HL-60 (cell line): ENCODE measurements at regions not wholly inside any gene's neighbourhood (a gene's known extent, or its start where the extent isn't known, plus 50 kb on each side); places are given as distances from the start of the nearest gene placed in this dataset.

ENCODE experiments used
- DNase-seq, 2 experiments: peaks; one replicate each; pipeline ENCODE4 v3.0.0-alpha.2; 2010 to 2020; ENCODE audit warnings: low read depth in 1 of 2, low spot score in 1 of 2
- H3K27ac ChIP-seq: fragments of 250-450 bp; sonication (Bioruptor Pico); replicated peaks from 2 replicates; pipeline ENCODE4 v1.5.1; 2020; ENCODE audit warnings: mild to moderate bottlenecking, moderate library complexity
- H3K27me3 ChIP-seq: fragments of 250-450 bp; sonication (Bioruptor Pico); 2 replicates; pipeline ENCODE4 v1.5.1; 2021; ENCODE audit warnings: mild to moderate bottlenecking, moderate library complexity; ENCODE audit not compliant: insufficient read depth, poor library complexity, severe bottlenecking
- H3K4me3 ChIP-seq: replicated peaks from 2 replicates; pipeline ENCODE4 v1.5.1; 2011; ENCODE audit warnings: mild to moderate bottlenecking, control low read depth, low read length; ENCODE audit not compliant: insufficient read depth
- GABPA ChIP-seq: IDR thresholded peaks from 2 replicates; pipeline ENCODE4 v1.6.1; 2012; ENCODE audit warnings: low read depth
- POLR2AphosphoS5 ChIP-seq: IDR thresholded peaks from 2 replicates; pipeline ENCODE4 v1.6.1; 2012; ENCODE audit warnings: low read depth
- SPI1 ChIP-seq: IDR thresholded peaks from 2 replicates; pipeline ENCODE4 v1.6.1; 2012; ENCODE audit warnings: low read depth, mild to moderate bottlenecking, borderline replicate concordance
- TF ChIP-seq, protein P1 (sequence below): IDR thresholded peaks from one replicate; pipeline ENCODE4 v1.5.1; 2011; ENCODE audit warnings: low read length, control low read depth, inconsistent platforms; ENCODE audit not compliant: insufficient read depth
- TF ChIP-seq, protein P2 (sequence below): IDR thresholded peaks from 2 replicates; pipeline ENCODE4 v1.6.1; 2012; ENCODE audit warnings: low read depth; ENCODE audit not compliant: insufficient replicate concordance

DNA sequence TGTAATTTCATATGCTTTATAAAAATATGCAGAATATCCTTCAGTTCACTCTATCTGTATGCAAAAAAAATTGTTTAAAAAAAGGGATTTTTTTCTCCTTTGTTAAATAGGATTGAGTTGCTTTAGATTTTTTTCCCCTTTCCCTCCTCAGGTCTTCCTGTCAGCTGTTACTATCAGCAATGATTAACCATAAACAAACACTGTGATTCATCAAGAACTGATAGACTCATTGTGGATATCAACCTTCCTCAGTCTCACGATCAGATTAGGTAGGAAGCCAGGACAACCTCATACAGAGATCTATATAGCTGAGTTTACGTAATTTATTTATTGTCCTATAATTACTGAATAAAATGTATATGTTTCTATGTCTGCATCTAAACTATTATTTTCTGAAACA lies 2136.2 kb upstream of the CELF4 start:
- DNase-seq, result no peak
- TF ChIP-seq, protein P1, sequence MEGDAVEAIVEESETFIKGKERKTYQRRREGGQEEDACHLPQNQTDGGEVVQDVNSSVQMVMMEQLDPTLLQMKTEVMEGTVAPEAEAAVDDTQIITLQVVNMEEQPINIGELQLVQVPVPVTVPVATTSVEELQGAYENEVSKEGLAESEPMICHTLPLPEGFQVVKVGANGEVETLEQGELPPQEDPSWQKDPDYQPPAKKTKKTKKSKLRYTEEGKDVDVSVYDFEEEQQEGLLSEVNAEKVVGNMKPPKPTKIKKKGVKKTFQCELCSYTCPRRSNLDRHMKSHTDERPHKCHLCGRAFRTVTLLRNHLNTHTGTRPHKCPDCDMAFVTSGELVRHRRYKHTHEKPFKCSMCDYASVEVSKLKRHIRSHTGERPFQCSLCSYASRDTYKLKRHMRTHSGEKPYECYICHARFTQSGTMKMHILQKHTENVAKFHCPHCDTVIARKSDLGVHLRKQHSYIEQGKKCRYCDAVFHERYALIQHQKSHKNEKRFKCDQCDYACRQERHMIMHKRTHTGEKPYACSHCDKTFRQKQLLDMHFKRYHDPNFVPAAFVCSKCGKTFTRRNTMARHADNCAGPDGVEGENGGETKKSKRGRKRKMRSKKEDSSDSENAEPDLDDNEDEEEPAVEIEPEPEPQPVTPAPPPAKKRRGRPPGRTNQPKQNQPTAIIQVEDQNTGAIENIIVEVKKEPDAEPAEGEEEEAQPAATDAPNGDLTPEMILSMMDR, result no peak
- TF ChIP-seq SPI1 (no peak), GABPA (no peak), POLR2AphosphoS5 (no peak)
- TF ChIP-seq, protein P2, sequence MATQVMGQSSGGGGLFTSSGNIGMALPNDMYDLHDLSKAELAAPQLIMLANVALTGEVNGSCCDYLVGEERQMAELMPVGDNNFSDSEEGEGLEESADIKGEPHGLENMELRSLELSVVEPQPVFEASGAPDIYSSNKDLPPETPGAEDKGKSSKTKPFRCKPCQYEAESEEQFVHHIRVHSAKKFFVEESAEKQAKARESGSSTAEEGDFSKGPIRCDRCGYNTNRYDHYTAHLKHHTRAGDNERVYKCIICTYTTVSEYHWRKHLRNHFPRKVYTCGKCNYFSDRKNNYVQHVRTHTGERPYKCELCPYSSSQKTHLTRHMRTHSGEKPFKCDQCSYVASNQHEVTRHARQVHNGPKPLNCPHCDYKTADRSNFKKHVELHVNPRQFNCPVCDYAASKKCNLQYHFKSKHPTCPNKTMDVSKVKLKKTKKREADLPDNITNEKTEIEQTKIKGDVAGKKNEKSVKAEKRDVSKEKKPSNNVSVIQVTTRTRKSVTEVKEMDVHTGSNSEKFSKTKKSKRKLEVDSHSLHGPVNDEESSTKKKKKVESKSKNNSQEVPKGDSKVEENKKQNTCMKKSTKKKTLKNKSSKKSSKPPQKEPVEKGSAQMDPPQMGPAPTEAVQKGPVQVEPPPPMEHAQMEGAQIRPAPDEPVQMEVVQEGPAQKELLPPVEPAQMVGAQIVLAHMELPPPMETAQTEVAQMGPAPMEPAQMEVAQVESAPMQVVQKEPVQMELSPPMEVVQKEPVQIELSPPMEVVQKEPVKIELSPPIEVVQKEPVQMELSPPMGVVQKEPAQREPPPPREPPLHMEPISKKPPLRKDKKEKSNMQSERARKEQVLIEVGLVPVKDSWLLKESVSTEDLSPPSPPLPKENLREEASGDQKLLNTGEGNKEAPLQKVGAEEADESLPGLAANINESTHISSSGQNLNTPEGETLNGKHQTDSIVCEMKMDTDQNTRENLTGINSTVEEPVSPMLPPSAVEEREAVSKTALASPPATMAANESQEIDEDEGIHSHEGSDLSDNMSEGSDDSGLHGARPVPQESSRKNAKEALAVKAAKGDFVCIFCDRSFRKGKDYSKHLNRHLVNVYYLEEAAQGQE, result no peak
- Histone ChIP-seq H3K27ac (no peak overlapping the region), H3K4me3 (no peak overlapping the region), H3K27me3 (no peaks in the 10 kb centered on the region)

DNA sequence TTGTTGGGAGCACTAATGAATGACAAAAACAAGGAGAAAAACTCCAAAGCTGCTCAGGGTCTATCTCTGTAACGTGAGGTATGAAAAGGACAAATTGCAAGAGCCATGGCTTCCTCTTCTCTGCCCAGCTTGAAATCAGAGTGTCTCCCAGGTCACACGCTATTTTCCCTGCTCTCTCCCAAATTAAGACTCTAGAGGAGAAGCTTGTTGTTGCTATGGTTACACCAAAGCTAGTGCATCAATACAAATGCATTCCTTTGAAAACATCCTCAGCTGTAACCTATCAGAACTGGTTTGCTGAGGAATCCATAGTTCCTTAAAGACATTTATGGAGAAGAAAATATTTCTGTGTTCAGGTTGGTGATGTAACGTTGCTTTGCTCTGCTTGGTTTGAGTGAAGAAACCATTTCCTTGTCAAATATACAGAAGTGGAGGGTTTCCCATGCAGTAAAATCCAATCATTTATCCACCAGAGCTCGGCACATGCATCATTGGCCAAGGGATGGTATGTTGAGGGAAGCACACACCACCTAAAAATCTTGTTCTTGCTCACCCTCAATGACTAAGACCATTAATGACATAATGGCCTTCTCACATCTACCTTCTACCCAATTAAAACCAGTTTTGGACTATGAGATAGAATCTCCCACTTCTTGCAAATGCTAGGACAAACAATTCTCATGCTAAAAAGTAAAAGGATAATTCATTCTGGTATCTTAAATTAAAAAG lies 2135.6 kb upstream of the CELF4 start:
- no peak for TF ChIP-seq GABPA
- no peak for TF ChIP-seq SPI1
- TF ChIP-seq POLR2AphosphoS5, result no peak
- TF ChIP-seq, protein P2, result no peak
- DNase-seq, result no peak
- no peak overlapping the region for H3K4me3 ChIP-seq
- H3K27me3 ChIP-seq, result no peaks in the 10 kb centered on the region
- no peak overlapping the region for H3K27ac ChIP-seq

DNA sequence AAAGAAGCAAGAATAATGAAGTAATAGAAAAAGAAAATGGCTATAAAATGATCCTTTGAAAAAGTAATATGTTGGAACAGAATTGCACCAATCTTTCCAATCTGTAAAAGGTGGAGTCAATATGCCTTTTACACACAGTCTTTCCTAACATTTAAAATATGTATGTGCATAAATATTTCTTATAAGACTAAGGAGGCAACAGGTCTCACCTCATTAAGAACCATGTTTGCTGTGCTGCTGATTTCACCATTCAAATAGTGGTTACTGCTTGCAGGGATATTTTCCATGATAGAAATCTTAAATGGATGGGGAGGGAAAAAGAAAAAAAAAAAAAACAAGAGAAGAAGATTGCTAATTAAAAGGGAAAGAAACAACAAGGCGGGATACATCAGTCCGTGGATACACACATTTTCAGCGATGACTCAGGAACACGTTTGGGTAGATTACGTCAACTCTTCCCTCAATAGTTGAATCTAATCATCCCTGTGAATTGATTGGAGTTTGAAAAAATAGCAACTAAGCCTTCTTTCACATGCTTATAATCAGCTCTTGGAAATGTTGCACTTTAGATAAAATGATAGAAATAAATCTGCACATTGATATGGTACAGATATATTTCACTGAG lies 2133.9 kb upstream of the CELF4 start:
- TF ChIP-seq GABPA (no peak), POLR2AphosphoS5 (no peak), SPI1 (no peak)
- TF ChIP-seq, protein P2, result no peak
- TF ChIP-seq, protein P1, result no peak
- Histone ChIP-seq H3K27ac (no peak overlapping the region), H3K4me3 (no peak overlapping the region), H3K27me3 (no peaks in the 10 kb centered on the region)
- no peak for DNase-seq
